Nucleus accumbens (tissue), 56 donors: ENCODE measurements at regions not wholly inside any gene's neighbourhood (a gene's known extent, or its start where the extent isn't known, plus 50 kb on each side); places are given as distances from the start of the nearest gene placed in this dataset.
"Not testable (repeated sequence)": the region's sequence is repeated elsewhere in the genome, so short reads cannot be mapped to it uniquely, and the experiment has no call there.

Experiments used
- DNase-seq, 56 donors: peaks; one replicate each; lab custom pipeline; 2025; lab: John Stamatoyannopoulos, UW

- no peak for DNase-seq
These were observed 117.7 kb upstream of the KCNJ3 start for GRCh38 chr2:154580767-154581166.

- not testable (repeated sequence) for DNase-seq
These were observed 115.8 kb upstream of the KCNJ3 start for GRCh38 chr2:154582694-154583093.

GRCh38 chr2:154583274-154583673, 115.2 kb upstream of the KCNJ3 start:
- not testable (repeated sequence) for DNase-seq

- no peak for DNase-seq
These were observed 110.8 kb upstream of the KCNJ3 start for GRCh38 chr2:154587739-154588138.

DNA sequence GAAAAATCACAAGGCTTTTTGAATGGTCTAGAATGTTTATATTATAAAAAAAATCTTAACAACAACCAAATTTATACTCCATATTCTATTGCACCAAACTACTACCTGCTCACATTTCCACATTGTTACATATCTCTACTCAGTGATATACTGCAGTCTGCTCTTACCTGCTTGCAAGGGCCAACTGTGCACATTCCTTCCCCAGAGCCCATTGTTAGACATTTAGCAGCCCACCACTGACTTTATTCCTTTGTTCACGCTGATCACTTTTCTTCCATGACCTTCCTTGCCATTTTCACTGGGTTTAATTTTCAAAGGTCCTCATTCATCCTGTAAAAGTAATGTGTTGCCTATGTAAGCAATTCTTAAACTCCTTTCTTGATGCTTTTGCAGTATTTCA, 109.7 kb upstream of the KCNJ3 start:
- no peak for DNase-seq

DNA sequence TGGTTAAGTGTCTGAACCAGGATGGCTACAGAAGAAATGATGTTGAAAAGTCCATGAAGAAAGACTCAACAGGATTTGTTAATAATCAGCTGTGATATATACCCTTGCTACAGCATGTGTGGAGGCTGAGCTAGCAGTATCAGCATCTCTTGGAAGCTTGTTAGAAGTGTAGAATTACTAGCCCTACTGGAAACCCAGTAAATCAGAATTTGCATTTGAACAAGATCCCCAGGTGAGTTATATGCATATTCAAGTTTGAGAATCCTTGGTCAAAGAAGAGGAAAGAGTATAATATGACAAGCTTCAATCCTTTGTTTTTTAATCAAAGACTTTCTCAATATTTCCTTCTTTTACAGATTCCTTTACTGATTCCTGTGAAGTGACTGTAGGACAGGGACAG, 109.0 kb upstream of the KCNJ3 start:
- no peak for DNase-seq

DNA sequence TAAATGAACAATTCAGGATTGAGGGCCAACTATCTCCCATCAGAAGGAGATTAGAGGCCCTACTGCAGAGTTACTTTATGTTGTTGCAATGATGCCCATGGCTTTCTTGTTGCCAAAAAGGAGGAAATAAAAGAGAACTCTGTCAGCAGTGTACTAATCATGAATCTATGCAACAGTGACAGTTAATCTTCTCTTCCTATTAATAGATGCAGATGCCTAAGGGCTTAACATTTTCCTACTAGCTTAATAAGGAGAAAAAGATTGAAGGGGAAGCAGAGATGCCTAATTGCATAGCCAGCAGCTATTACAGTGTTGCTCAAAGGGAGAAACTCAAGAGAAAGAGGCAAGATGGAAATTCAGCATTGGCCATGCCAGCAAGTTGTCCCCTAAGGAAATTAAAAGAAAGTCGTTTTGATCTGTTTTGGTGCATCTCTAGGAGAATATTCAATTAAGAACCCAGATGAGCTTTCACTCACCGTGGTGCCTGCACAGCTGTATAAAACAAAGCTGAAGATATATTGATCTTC, 107.1 kb upstream of the KCNJ3 start:
- no peak for DNase-seq

GRCh38 chr2:154599189-154599588, 99.3 kb upstream of the KCNJ3 start:
- DNase-seq, result no peak

- no peak for DNase-seq
These were observed 97.5 kb upstream of the KCNJ3 start for GRCh38 chr2:154600927-154601494.

- DNase-seq, result no peak
These were observed 94.8 kb upstream of the KCNJ3 start for GRCh38 chr2:154603682-154604081.

GRCh38 chr2:154608438-154608837, 90.1 kb upstream of the KCNJ3 start:
- DNase-seq, result no peak

DNA sequence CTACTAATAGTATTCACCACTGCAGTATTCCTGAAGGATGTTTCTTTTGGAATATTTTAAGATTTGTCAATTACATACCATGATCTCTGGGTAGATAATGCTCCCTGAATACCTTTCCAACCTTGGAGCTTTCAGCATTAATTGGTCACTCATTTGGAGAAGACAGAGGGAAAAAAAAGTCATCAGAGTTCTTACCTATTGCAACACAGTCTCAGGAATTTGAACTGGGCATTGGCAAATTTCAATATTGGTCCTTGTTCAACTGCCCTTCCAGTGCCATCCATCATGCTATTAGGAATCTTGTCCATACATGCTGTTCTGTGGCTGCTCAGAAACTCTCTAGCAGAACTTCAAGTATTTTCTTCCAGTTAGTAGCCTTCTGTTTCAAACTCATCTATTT, 83.6 kb upstream of the KCNJ3 start:
- DNase-seq, result no peak

DNA sequence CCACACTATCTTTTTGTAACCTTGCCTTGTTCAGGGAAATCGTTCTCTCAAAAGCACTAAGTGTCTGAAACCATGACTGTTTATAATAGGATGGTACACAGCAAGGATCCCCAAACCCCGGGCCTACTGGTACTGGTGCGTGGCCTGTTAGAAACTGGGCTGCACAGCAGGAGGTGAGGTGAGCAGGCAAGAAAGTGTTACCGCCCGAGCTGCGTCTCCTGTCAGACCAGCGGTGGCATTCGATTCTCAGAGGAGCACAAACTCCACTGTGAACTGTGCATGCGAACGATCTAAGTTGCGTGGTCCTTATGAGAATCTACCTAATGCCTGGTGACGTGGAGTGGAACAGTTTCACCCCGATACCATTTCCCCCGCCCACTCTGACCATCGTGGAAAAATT, 81.8 kb upstream of the KCNJ3 start:
- no peak for DNase-seq

GRCh38 chr2:154620471-154620870, 78.0 kb upstream of the KCNJ3 start:
- DNase-seq, result no peak

DNA sequence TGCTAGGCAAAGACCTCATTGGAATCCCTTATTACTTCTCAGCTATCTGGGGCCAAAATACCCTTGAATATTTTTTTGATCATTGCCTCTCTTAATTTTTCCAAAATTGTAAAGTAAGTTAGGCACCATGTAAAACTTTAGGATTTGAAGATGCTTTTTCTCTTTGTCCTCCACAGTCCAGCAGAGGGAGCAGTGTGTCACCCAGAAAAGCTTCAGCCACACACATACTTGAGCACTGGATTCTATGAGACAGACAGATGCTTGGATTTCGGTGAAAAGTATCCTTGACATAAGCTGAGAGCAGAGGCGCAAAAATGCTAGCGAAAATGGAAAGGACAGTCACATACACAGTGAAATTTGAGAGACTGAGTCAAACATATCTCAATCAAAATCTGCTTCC, 74.7 kb upstream of the KCNJ3 start:
- peak in 39 of 56 donors; percentile 0 to 71 (median 15) for DNase-seq

DNA sequence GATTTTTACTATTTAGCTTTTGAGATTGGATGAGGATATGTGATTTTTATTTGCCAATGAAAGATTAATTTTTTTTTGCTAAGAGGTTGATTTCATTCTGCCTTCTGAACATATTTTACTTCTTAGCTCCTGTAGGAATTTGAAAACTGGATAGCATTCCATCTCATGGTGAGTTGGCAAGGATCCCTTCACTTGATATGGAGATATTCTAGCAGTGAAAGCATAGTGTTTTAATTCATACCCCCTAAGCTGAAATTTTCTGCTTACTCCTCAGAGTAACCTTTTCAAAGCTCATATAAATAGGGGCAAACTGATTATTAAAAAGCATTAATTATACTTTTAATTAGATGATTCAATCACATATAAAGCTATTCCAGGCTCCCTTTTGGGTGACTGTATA, 61.0 kb upstream of the KCNJ3 start:
- no peak for DNase-seq

DNA sequence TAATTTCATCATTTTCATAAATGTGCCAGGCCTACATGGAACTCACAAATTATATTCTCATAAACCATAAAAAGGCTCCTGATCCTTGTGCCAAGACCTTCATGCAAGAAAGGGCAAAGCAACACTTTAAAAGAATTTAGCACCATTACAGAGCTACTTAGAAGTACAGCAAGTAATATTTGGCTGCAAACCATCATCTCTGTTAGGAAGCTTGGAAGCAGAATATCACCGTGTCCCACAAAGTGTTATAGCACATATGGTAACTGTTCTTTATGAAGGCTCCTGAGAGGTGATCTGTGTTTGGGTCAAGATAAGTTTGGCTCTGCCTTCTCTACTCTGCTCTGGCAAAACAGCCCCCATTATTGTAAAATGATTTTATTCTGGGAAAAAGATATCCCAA, 59.7 kb upstream of the KCNJ3 start:
- DNase-seq, result no peak

DNA sequence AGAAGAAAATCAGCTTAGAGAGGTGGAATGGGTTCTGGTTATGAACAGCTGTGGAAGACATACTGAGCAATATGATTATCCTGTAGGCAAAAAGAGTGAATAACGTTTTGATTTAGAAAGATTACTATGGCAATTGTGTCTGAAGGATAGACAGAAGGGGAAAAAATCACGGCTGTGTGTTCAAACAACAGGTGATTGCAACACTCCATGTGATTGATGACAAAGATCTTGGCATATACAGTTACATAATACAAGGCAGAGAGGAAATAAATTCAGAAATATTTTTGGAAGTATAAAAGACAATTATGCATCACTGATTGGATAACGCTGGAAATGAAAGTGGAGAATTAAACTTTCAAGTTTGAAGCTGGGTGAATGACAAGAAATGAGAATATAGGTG, 58.5 kb upstream of the KCNJ3 start:
- DNase-seq, result no peak
